ENCODE measurements at regions not wholly inside any gene's neighbourhood (a gene's known extent, or its start where the extent isn't known, plus 50 kb on each side); places are given as distances from the start of the nearest gene placed in this dataset.

GRCh38 chr18:60082790-60083189, 183.0 kb downstream of the PMAIP1 start:
- no peak for ATAC-seq
- Histone ChIP-seq H3K4me3 (replicated peaks in 1 of 3; ENCODE audit: insufficient read depth in 1 of 3, low read depth in 2 of 3, low read length in 3 of 3) (no peak overlapping the region), H3K9me3 (ENCODE audit: low read length) (no peaks in the 10 kb centered on the region), H3K79me2 (ENCODE audit: insufficient read depth, low read length) (no peaks in the 10 kb centered on the region), H2AFZ (ENCODE audit: low read length) (no peak overlapping the region), H3K4me1 (ENCODE audit: insufficient read depth, low read length) (no peaks in the 10 kb centered on the region), H3K9ac (ENCODE audit: insufficient read depth, low read depth, low read length) (no peak overlapping the region), H3K4me2 (ENCODE audit: low read depth, low read length) (no peak overlapping the region), H3K36me3 (replicated peaks in 1 of 2; ENCODE audit: control insufficient read depth in 1 of 2, insufficient read depth in 2 of 2, low read length in 2 of 2) (no peaks in the 10 kb centered on the region), H3K27me3 (ENCODE audit: control insufficient read depth in 1 of 2, insufficient read depth in 2 of 2, low read length in 2 of 2) (no peaks in the 10 kb centered on the region), H4K20me1 (ENCODE audit: insufficient read depth, low read length) (no peaks in the 10 kb centered on the region), H3K27ac (ENCODE audit: extremely low read length, insufficient read depth, low read length) (no peak overlapping the region)
- intact Hi-C loops (cut with micrococcal nuclease; ENCODE audit: unreplicated experiment) (no loop called here), in situ Hi-C loops (cut with HindIII; ENCODE audit: extremely low pct_ligation_motif_present, low pct_unique_long_range_greater_than_20kb) (no loop called here)
- no peak for DNase-seq (ENCODE audit: low spot score)
- 0% methylated on average over 1 of the region's 1 CpG for WGBS (ENCODE audit: low lambda C conversion rate)
- TF ChIP-seq TOPORS (CRISPR knock-in tag; IDR thresholded peaks at IDR 0.05) (no peak), SIN3B (IDR thresholded peaks at IDR 0.05; ENCODE audit: low read length) (no peak), SMAD3 (CRISPR knock-in tag; IDR thresholded peaks at IDR 0.05) (no peak), ZBTB49 (CRISPR knock-in tag; IDR thresholded peaks at IDR 0.05; ENCODE audit: borderline replicate concordance) (no peak), POLR2G (IDR thresholded peaks at IDR 0.05; ENCODE audit: low read depth, low read length) (no peak), YEATS2 (CRISPR knock-in tag; IDR thresholded peaks at IDR 0.05; ENCODE audit: borderline replicate concordance) (no peak), TEF (CRISPR knock-in tag; IDR thresholded peaks at IDR 0.05) (no peak), ZNF605 (CRISPR knock-in tag; IDR thresholded peaks at IDR 0.05) (no peak), ZNF720 (CRISPR knock-in tag; IDR thresholded peaks at IDR 0.05) (no peak), ZNF24 (IDR thresholded peaks at IDR 0.05) (no peak), ZNF543 (CRISPR knock-in tag; IDR thresholded peaks at IDR 0.05) (no peak), ZNF317 (CRISPR knock-in tag; IDR thresholded peaks at IDR 0.05) (no peak)
- no peak for FAIRE-seq
- BruUV-seq (replicated peaks) = no TSS peak
- CTCF ChIA-PET (ENCODE audit: low intra/inter-chr PET ratio, low total read pairs) = no interaction called here
- POLR2A ChIA-PET = no interaction called here
